ENCODE measurements at regions not wholly inside any gene's neighbourhood (a gene's known extent, or its start where the extent isn't known, plus 50 kb on each side); places are given as distances from the start of the nearest gene placed in this dataset.
A peak's percentile ranks its signal among the peaks of the same experiment; 100 is the strongest.

GRCh38 chr13:30551189-30551588 is 66.5 kb upstream of the USPL1 start:
- peak; percentile 64 for FAIRE-seq
- H3K4me3 ChIP-seq (ENCODE audit: control insufficient read depth in 2 of 3, extremely low read depth in 1 of 3, insufficient read depth in 2 of 3, low read depth in 1 of 3, low read length in 3 of 3): no peak overlapping the region
- H4K20me1 ChIP-seq (ENCODE audit: control insufficient read depth, extremely low read depth, insufficient read depth, low read length): no peaks in the 10 kb centered on the region
- H3K9ac ChIP-seq (ENCODE audit: control insufficient read depth, extremely low read depth, insufficient read depth, low read length): no peak overlapping the region
- no peaks in the 10 kb centered on the region for H3K79me2 ChIP-seq (ENCODE audit: control insufficient read depth, insufficient read depth, low read length)
- no peaks in the 10 kb centered on the region for H3K27me3 ChIP-seq (ENCODE audit: control insufficient read depth, extremely low read depth, insufficient read depth, low read length)
- no peak overlapping the region for H3K27ac ChIP-seq (ENCODE audit: control insufficient read depth, insufficient read depth, low read length)
- H3K4me2 ChIP-seq (ENCODE audit: control insufficient read depth, extremely low read depth, insufficient read depth, low read depth, low read length): no peak overlapping the region
- no peak overlapping the region for H2AFZ ChIP-seq (ENCODE audit: control insufficient read depth, low read length)
- no peaks in the 10 kb centered on the region for H3K9me3 ChIP-seq (ENCODE audit: control insufficient read depth, low read depth, low read length)
- no peak for DNase-seq (ENCODE audit: low read depth, low spot score)
- H3K4me1 ChIP-seq (ENCODE audit: control insufficient read depth, extremely low read depth, insufficient read depth, low read length): no peaks in the 10 kb centered on the region
- no peaks in the 10 kb centered on the region for H3K36me3 ChIP-seq (ENCODE audit: control insufficient read depth in 2 of 2, extremely low read depth in 1 of 2, insufficient read depth in 2 of 2, low read length in 2 of 2)
- dilution Hi-C loops (cut with MboI; ENCODE audit: extremely low pct_ligation_motif_present, low sequenced_read_pairs): no loop called here
- H3K9me1 ChIP-seq (ENCODE audit: control insufficient read depth, extremely low read depth, insufficient read depth, low read length): no peaks in the 10 kb centered on the region
- TF ChIP-seq EZH2 (IDR thresholded peaks at IDR 0.05; ENCODE audit: low read length) (no peak), CTCF (optimal IDR thresholded peaks at IDR 0.05 in 1 of 3, IDR thresholded peaks at IDR 0.05 in 1 of 3, conservative IDR thresholded peaks at IDR 0.05 in 1 of 3; ENCODE audit: extremely low read depth in 1 of 3, insufficient read depth in 2 of 3, low read length in 3 of 3) (peak; percentile 31 to 58 (median 52))

GRCh38 chr13:30552567-30552966 is 65.2 kb upstream of the USPL1 start:
- H4K20me1 ChIP-seq (ENCODE audit: control insufficient read depth, extremely low read depth, insufficient read depth, low read length): no peaks in the 10 kb centered on the region
- dilution Hi-C loops (cut with MboI; ENCODE audit: extremely low pct_ligation_motif_present, low sequenced_read_pairs): no loop called here
- H3K36me3 ChIP-seq (ENCODE audit: control insufficient read depth in 2 of 2, extremely low read depth in 1 of 2, insufficient read depth in 2 of 2, low read length in 2 of 2): no peaks in the 10 kb centered on the region
- H3K4me2 ChIP-seq (ENCODE audit: control insufficient read depth, extremely low read depth, insufficient read depth, low read depth, low read length): no peak overlapping the region
- no peak for DNase-seq (ENCODE audit: low read depth, low spot score)
- H3K9me3 ChIP-seq (ENCODE audit: control insufficient read depth, low read depth, low read length): no peaks in the 10 kb centered on the region
- H3K9ac ChIP-seq (ENCODE audit: control insufficient read depth, extremely low read depth, insufficient read depth, low read length): no peak overlapping the region
- FAIRE-seq: no peak
- H2AFZ ChIP-seq (ENCODE audit: control insufficient read depth, low read length): no peak overlapping the region
- H3K27me3 ChIP-seq (ENCODE audit: control insufficient read depth, extremely low read depth, insufficient read depth, low read length): no peaks in the 10 kb centered on the region
- no peak for TF ChIP-seq EZH2 (IDR thresholded peaks at IDR 0.05; ENCODE audit: low read length)
- no peak for TF ChIP-seq CTCF (optimal IDR thresholded peaks at IDR 0.05 in 1 of 3, IDR thresholded peaks at IDR 0.05 in 1 of 3, conservative IDR thresholded peaks at IDR 0.05 in 1 of 3; ENCODE audit: extremely low read depth in 1 of 3, insufficient read depth in 2 of 3, low read length in 3 of 3)
- H3K4me1 ChIP-seq (ENCODE audit: control insufficient read depth, extremely low read depth, insufficient read depth, low read length): no peaks in the 10 kb centered on the region
- no peaks in the 10 kb centered on the region for H3K9me1 ChIP-seq (ENCODE audit: control insufficient read depth, extremely low read depth, insufficient read depth, low read length)
- no peak overlapping the region for H3K27ac ChIP-seq (ENCODE audit: control insufficient read depth, insufficient read depth, low read length)
- H3K4me3 ChIP-seq (ENCODE audit: control insufficient read depth in 2 of 3, extremely low read depth in 1 of 3, insufficient read depth in 2 of 3, low read depth in 1 of 3, low read length in 3 of 3): no peak overlapping the region
- no peaks in the 10 kb centered on the region for H3K79me2 ChIP-seq (ENCODE audit: control insufficient read depth, insufficient read depth, low read length)
